ENCODE measurements at regions not wholly inside any gene's neighbourhood (a gene's known extent, or its start where the extent isn't known, plus 50 kb on each side); places are given as distances from the start of the nearest gene placed in this dataset.

GRCh38 chr4:18570370-18570769, 548.8 kb upstream of the LCORL start:
- no peak for DNase-seq (ENCODE audit: low read depth)

GRCh38 chr4:18568600-18568999, 547.0 kb upstream of the LCORL start:
- DNase-seq (ENCODE audit: low read depth) = no peak

- no peak for DNase-seq (ENCODE audit: low read depth)
Observed at GRCh38 chr4:18566970-18567799, 545.6 kb upstream of the LCORL start.

GRCh38 chr4:18559492-18559891, 537.9 kb upstream of the LCORL start:
- no peak for DNase-seq (ENCODE audit: low read depth)

GRCh38 chr4:18556402-18556801, 534.8 kb upstream of the LCORL start:
- no peak for DNase-seq (ENCODE audit: low read depth)

GRCh38 chr4:18540349-18540748, 518.8 kb upstream of the LCORL start:
- no peak for DNase-seq (ENCODE audit: low read depth)

- no peak for DNase-seq (ENCODE audit: low read depth)
Observed at GRCh38 chr4:18538121-18538520, 516.6 kb upstream of the LCORL start.

GRCh38 chr4:18536428-18536827, 514.9 kb upstream of the LCORL start:
- no peak for DNase-seq (ENCODE audit: low read depth)

GRCh38 chr4:18535948-18536347, 514.4 kb upstream of the LCORL start:
- DNase-seq (ENCODE audit: low read depth) = no peak

- DNase-seq (ENCODE audit: low read depth) = no peak
Observed at GRCh38 chr4:18533262-18533775, 511.8 kb upstream of the LCORL start.

GRCh38 chr4:18531731-18532130, 510.2 kb upstream of the LCORL start:
- DNase-seq (ENCODE audit: low read depth) = no peak

GRCh38 chr4:18529482-18529881, 507.9 kb upstream of the LCORL start:
- no peak for DNase-seq (ENCODE audit: low read depth)

- DNase-seq (ENCODE audit: low read depth) = no peak
Observed at GRCh38 chr4:18524667-18525066, 503.1 kb upstream of the LCORL start.

- no peak for DNase-seq (ENCODE audit: low read depth)
Observed at GRCh38 chr4:18518098-18518497, 496.5 kb upstream of the LCORL start.

GRCh38 chr4:18513861-18514260, 492.3 kb upstream of the LCORL start:
- no peak for DNase-seq (ENCODE audit: low read depth)

- no peak for DNase-seq (ENCODE audit: low read depth)
Observed at GRCh38 chr4:18512718-18513117, 491.2 kb upstream of the LCORL start.

GRCh38 chr4:18511727-18512126, 490.2 kb upstream of the LCORL start:
- no peak for DNase-seq (ENCODE audit: low read depth)

GRCh38 chr4:18508786-18509185, 487.2 kb upstream of the LCORL start:
- no peak for DNase-seq (ENCODE audit: low read depth)

- no peak for DNase-seq (ENCODE audit: low read depth)
Observed at GRCh38 chr4:18480928-18481327, 459.4 kb upstream of the LCORL start.

GRCh38 chr4:18480342-18480741, 458.8 kb upstream of the LCORL start:
- DNase-seq (ENCODE audit: low read depth) = no peak

- no peak for DNase-seq (ENCODE audit: low read depth)
Observed at GRCh38 chr4:18479825-18480224, 458.3 kb upstream of the LCORL start.

- DNase-seq (ENCODE audit: low read depth) = no peak
Observed at GRCh38 chr4:18463987-18464559, 442.5 kb upstream of the LCORL start.

- no peak for DNase-seq (ENCODE audit: low read depth)
Observed at GRCh38 chr4:18458465-18458864, 436.9 kb upstream of the LCORL start.

- no peak for DNase-seq (ENCODE audit: low read depth)
Observed at GRCh38 chr4:18454349-18454748, 432.8 kb upstream of the LCORL start.
